ENCODE measurements at regions not wholly inside any gene's neighbourhood (a gene's known extent, or its start where the extent isn't known, plus 50 kb on each side); places are given as distances from the start of the nearest gene placed in this dataset.
"Not testable (repeated sequence)": the region's sequence is repeated elsewhere in the genome, so short reads cannot be mapped to it uniquely, and the experiment has no call there.

DNA sequence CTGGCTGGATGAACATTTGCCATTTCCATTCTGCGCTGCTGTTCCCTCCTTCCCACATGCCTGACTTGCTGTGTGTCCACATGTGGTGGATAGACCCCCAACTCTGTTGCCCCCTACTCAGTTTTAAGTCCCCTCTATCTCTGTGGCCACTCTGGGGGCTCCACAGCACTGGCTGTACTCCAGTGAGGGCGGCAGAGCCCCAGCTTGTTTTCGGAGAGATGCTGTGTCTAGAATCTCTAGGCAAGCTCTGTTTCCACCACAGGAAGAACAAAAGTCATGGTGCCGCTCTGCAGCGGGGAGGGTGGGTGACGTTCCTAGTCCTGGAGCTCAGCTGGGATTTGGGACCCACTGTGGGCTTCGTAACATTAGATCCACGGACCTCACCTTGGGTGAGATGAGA, 570.4 kb upstream of the B3GAT1 start:
- not testable (repeated sequence) for TF ChIP-seq CBX1 (IDR thresholded peaks at IDR 0.05; ENCODE audit: low read depth); POLR2A (conservative IDR thresholded peaks at IDR 0.05); IRF2 (CRISPR knock-in tag; IDR thresholded peaks at IDR 0.05); ZZZ3 (IDR thresholded peaks at IDR 0.05); ZNF3 (CRISPR knock-in tag; IDR thresholded peaks at IDR 0.05); SAFB2 (IDR thresholded peaks at IDR 0.05; ENCODE audit: borderline replicate concordance, low read depth, low read length, severe bottlenecking); MTF1 (CRISPR knock-in tag; IDR thresholded peaks at IDR 0.05; ENCODE audit: borderline replicate concordance); ZKSCAN1 (IDR thresholded peaks at IDR 0.05; ENCODE audit: low read depth, low read length); ZNF12 (CRISPR knock-in tag; IDR thresholded peaks at IDR 0.05)
- TF ChIP-seq, protein P1, sequence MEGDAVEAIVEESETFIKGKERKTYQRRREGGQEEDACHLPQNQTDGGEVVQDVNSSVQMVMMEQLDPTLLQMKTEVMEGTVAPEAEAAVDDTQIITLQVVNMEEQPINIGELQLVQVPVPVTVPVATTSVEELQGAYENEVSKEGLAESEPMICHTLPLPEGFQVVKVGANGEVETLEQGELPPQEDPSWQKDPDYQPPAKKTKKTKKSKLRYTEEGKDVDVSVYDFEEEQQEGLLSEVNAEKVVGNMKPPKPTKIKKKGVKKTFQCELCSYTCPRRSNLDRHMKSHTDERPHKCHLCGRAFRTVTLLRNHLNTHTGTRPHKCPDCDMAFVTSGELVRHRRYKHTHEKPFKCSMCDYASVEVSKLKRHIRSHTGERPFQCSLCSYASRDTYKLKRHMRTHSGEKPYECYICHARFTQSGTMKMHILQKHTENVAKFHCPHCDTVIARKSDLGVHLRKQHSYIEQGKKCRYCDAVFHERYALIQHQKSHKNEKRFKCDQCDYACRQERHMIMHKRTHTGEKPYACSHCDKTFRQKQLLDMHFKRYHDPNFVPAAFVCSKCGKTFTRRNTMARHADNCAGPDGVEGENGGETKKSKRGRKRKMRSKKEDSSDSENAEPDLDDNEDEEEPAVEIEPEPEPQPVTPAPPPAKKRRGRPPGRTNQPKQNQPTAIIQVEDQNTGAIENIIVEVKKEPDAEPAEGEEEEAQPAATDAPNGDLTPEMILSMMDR (IDR thresholded peaks at IDR 0.05 in 2 of 3, conservative IDR thresholded peaks at IDR 0.05 in 1 of 3; ENCODE audit: insufficient read depth in 2 of 3, low read depth in 1 of 3, low read length in 3 of 3): not testable (repeated sequence)
- TF ChIP-seq, protein P2, sequence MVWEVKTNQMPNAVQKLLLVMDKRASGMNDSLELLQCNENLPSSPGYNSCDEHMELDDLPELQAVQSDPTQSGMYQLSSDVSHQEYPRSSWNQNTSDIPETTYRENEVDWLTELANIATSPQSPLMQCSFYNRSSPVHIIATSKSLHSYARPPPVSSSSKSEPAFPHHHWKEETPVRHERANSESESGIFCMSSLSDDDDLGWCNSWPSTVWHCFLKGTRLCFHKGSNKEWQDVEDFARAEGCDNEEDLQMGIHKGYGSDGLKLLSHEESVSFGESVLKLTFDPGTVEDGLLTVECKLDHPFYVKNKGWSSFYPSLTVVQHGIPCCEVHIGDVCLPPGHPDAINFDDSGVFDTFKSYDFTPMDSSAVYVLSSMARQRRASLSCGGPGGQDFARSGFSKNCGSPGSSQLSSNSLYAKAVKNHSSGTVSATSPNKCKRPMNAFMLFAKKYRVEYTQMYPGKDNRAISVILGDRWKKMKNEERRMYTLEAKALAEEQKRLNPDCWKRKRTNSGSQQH (CRISPR knock-in tag; IDR thresholded peaks at IDR 0.05): not testable (repeated sequence)
- TF ChIP-seq, protein P3, sequence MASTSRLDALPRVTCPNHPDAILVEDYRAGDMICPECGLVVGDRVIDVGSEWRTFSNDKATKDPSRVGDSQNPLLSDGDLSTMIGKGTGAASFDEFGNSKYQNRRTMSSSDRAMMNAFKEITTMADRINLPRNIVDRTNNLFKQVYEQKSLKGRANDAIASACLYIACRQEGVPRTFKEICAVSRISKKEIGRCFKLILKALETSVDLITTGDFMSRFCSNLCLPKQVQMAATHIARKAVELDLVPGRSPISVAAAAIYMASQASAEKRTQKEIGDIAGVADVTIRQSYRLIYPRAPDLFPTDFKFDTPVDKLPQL (IDR thresholded peaks at IDR 0.05; ENCODE audit: extremely low read depth, insufficient read length): not testable (repeated sequence)
